CD4-positive, alpha-beta T cell treated with Interleukin-10 for 1 hour (primary cell): ENCODE measurements at regions not wholly inside any gene's neighbourhood (a gene's known extent, or its start where the extent isn't known, plus 50 kb on each side); places are given as distances from the start of the nearest gene placed in this dataset.

Experiments
- DNase-seq: peaks from one replicate; pipeline ENCODE4 v3.0.0-alpha.2; 2020

- DNase-seq, result no peak
These were observed 54.3 kb downstream of the FAM241B start for GRCh38 chr10:69684020-69684980.

- DNase-seq, result no peak
These were observed 54.9 kb downstream of the FAM241B start for GRCh38 chr10:69684981-69685353.

GRCh38 chr10:69685426-69685801, 55.4 kb downstream of the FAM241B start:
- no peak for DNase-seq

- DNase-seq, result no peak
These were observed 55.9 kb downstream of the FAM241B start for GRCh38 chr10:69685802-69686585.

- no peak for DNase-seq
These were observed 56.8 kb downstream of the FAM241B start for GRCh38 chr10:69686866-69687265.

- no peak for DNase-seq
These were observed 57.4 kb downstream of the FAM241B start for GRCh38 chr10:69687426-69687825.

GRCh38 chr10:69692267-69692666, 62.2 kb downstream of the FAM241B start:
- no peak for DNase-seq

GRCh38 chr10:69692891-69693290, 62.8 kb downstream of the FAM241B start:
- no peak for DNase-seq

GRCh38 chr10:69693886-69694285, 63.8 kb downstream of the FAM241B start:
- DNase-seq, result no peak

- DNase-seq, result peak; percentile 11
These were observed 66.2 kb downstream of the FAM241B start for GRCh38 chr10:69696073-69696731.

GRCh38 chr10:69697006-69697405, 67.0 kb downstream of the FAM241B start:
- DNase-seq, result no peak

GRCh38 chr10:69703256-69703655, 73.2 kb downstream of the FAM241B start:
- no peak for DNase-seq

- no peak for DNase-seq
These were observed 74.0 kb downstream of the FAM241B start for GRCh38 chr10:69703766-69704630.

GRCh38 chr10:69709366-69709941, 79.4 kb downstream of the FAM241B start:
- no peak for DNase-seq

- DNase-seq, result no peak
These were observed 80.2 kb downstream of the FAM241B start for GRCh38 chr10:69710008-69710888.

- DNase-seq, result no peak
These were observed 82.3 kb downstream of the FAM241B start for GRCh38 chr10:69712342-69712741.

- DNase-seq, result no peak
These were observed 84.5 kb downstream of the FAM241B start for GRCh38 chr10:69714572-69714971.

GRCh38 chr10:69715156-69715898, 85.3 kb downstream of the FAM241B start:
- no peak for DNase-seq

GRCh38 chr10:69715899-69716606, 85.7 kb upstream of the COL13A1 start:
- no peak for DNase-seq
